ENCODE measurements at regions not wholly inside any gene's neighbourhood (a gene's known extent, or its start where the extent isn't known, plus 50 kb on each side); places are given as distances from the start of the nearest gene placed in this dataset.

- TF ChIP-seq FOXM1 (IDR thresholded peaks at IDR 0.05; ENCODE audit: borderline replicate concordance, low read depth), result no peak
- no peak for TF ChIP-seq TCF12 (IDR thresholded peaks at IDR 0.05; ENCODE audit: low read depth)
- no peak for TF ChIP-seq TAF1 (IDR thresholded peaks at IDR 0.05; ENCODE audit: low read depth)
- TF ChIP-seq CREB1 (IDR thresholded peaks at IDR 0.05; ENCODE audit: low read depth), result no peak
- TF ChIP-seq TEAD4 (IDR thresholded peaks at IDR 0.05), result no peak
- TF ChIP-seq, protein P1, sequence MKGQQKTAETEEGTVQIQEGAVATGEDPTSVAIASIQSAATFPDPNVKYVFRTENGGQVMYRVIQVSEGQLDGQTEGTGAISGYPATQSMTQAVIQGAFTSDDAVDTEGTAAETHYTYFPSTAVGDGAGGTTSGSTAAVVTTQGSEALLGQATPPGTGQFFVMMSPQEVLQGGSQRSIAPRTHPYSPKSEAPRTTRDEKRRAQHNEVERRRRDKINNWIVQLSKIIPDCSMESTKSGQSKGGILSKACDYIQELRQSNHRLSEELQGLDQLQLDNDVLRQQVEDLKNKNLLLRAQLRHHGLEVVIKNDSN (IDR thresholded peaks at IDR 0.05), result no peak
- no peak for TF ChIP-seq CEBPB (IDR thresholded peaks at IDR 0.05)
- TF ChIP-seq NFIC (IDR thresholded peaks at IDR 0.05), result no peak
- TF ChIP-seq RAD21 (IDR thresholded peaks at IDR 0.05; ENCODE audit: low read depth), result no peak
- no peak for TF ChIP-seq MAX (IDR thresholded peaks at IDR 0.05)
- TF ChIP-seq ZBTB7A (IDR thresholded peaks at IDR 0.05; ENCODE audit: low read depth), result no peak
- no peak for TF ChIP-seq EGR1 (IDR thresholded peaks at IDR 0.05)
- no peak for TF ChIP-seq YY1 (IDR thresholded peaks at IDR 0.05; ENCODE audit: low read depth)
- TF ChIP-seq EP300 (IDR thresholded peaks at IDR 0.05; ENCODE audit: borderline replicate concordance), result no peak
- no peak for TF ChIP-seq REST (IDR thresholded peaks at IDR 0.05; ENCODE audit: low read depth)
Measured at GRCh38 chr2:15092691-15093090, 460.2 kb downstream of the LRATD1 start.

DNA sequence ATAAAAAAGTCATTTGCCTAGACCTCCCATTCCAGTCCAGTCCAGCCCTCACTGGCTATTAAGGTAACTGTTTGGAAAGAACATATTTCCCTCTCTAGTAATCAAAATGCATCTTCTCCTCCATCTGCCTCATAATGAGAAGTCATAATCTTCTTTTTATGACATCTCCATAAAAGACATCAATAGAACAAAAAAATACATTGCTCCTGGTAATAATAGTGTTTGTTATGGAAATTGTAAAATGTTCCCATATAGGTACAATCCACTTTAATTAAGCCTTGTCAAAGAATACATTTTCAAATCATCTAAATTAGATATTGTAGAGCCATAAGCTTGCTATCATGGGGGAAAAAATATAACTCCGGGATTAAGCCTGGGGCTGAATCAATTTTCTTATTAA is 461.6 kb downstream of the LRATD1 start:
- TF ChIP-seq REST (IDR thresholded peaks at IDR 0.05; ENCODE audit: low read depth) (no peak), TCF12 (IDR thresholded peaks at IDR 0.05; ENCODE audit: low read depth) (no peak), CEBPB (IDR thresholded peaks at IDR 0.05) (no peak), MAX (IDR thresholded peaks at IDR 0.05) (no peak), TAF1 (IDR thresholded peaks at IDR 0.05; ENCODE audit: low read depth) (no peak), YY1 (IDR thresholded peaks at IDR 0.05; ENCODE audit: low read depth) (no peak), EP300 (IDR thresholded peaks at IDR 0.05; ENCODE audit: borderline replicate concordance) (no peak), TEAD4 (IDR thresholded peaks at IDR 0.05) (no peak), NFIC (IDR thresholded peaks at IDR 0.05) (no peak), ZBTB7A (IDR thresholded peaks at IDR 0.05; ENCODE audit: low read depth) (no peak), RAD21 (IDR thresholded peaks at IDR 0.05; ENCODE audit: low read depth) (no peak), EGR1 (IDR thresholded peaks at IDR 0.05) (no peak), FOXM1 (IDR thresholded peaks at IDR 0.05; ENCODE audit: borderline replicate concordance, low read depth) (no peak), CREB1 (IDR thresholded peaks at IDR 0.05; ENCODE audit: low read depth) (no peak)
- TF ChIP-seq, protein P1 (IDR thresholded peaks at IDR 0.05), result no peak

DNA sequence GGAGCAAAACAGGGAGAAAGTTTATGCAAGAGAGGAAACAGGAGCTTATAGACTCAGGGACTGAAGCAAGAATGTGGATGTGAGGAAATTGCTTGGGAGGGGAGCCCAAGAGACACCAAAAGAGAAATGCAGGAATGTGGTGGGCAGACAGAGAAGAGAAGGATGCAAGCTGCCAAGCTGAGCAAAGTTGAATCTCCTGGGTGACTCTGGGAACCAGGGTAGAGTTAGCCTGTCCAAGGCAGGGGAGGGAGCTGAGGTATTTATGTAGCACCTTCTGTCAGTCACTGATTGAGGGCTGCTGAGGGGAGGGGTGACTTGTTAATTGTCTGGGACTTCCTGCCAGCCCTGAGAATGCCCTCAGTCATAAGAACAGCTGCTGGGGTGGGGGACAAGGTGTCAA is 464.3 kb downstream of the NBAS start:
- TF ChIP-seq CEBPB (IDR thresholded peaks at IDR 0.05), result no peak
- no peak for TF ChIP-seq NFIC (IDR thresholded peaks at IDR 0.05)
- no peak for TF ChIP-seq FOXM1 (IDR thresholded peaks at IDR 0.05; ENCODE audit: borderline replicate concordance, low read depth)
- no peak for TF ChIP-seq TCF12 (IDR thresholded peaks at IDR 0.05; ENCODE audit: low read depth)
- TF ChIP-seq CREB1 (IDR thresholded peaks at IDR 0.05; ENCODE audit: low read depth), result no peak
- no peak for TF ChIP-seq RAD21 (IDR thresholded peaks at IDR 0.05; ENCODE audit: low read depth)
- TF ChIP-seq REST (IDR thresholded peaks at IDR 0.05; ENCODE audit: low read depth), result no peak
- no peak for TF ChIP-seq YY1 (IDR thresholded peaks at IDR 0.05; ENCODE audit: low read depth)
- TF ChIP-seq ZBTB7A (IDR thresholded peaks at IDR 0.05; ENCODE audit: low read depth), result no peak
- TF ChIP-seq EP300 (IDR thresholded peaks at IDR 0.05; ENCODE audit: borderline replicate concordance), result no peak
- TF ChIP-seq EGR1 (IDR thresholded peaks at IDR 0.05), result no peak
- TF ChIP-seq MAX (IDR thresholded peaks at IDR 0.05), result no peak
- TF ChIP-seq, protein P1 (IDR thresholded peaks at IDR 0.05), result no peak

GRCh38 chr2:15107137-15107536 is 454.0 kb downstream of the NBAS start:
- no peak for TF ChIP-seq CREB1 (IDR thresholded peaks at IDR 0.05; ENCODE audit: low read depth)
- TF ChIP-seq EP300 (IDR thresholded peaks at IDR 0.05; ENCODE audit: borderline replicate concordance), result no peak
- TF ChIP-seq REST (IDR thresholded peaks at IDR 0.05; ENCODE audit: low read depth), result no peak
